Stimulated activated CD4-positive, alpha-beta T cell treated with anti-CD3 and anti-CD28 coated beads, TNF-alpha, amount 100 ng/mL, for 48 hours (primary cell): ENCODE measurements at regions not wholly inside any gene's neighbourhood (a gene's known extent, or its start where the extent isn't known, plus 50 kb on each side); places are given as distances from the start of the nearest gene placed in this dataset.

Source experiments
- DNase-seq, 3 donors: peaks; one replicate each; pipeline ENCODE4 v3.0.0-alpha.2; 2020; ENCODE audit warnings: low read depth in 3 of 3

DNA sequence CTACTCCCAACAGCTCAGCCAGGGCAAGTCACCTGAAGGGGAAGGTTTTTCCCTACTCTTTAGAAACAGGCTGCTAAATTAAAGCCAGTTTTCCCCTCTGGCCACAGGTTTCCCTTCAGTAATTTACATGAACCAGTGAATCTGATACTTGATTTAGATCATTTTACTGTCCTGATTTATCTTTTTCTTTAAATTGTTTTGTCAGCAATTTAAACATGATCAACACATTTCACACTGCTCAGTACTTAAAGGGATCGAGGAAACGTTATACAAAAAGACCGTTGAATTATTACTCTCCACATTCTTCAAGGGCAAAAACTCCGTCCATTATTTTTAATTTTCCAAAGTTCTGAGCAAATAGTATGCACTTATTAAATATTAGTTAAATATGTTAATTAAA, 1165.7 kb upstream of the GYPC start:
- no peak for DNase-seq

DNA sequence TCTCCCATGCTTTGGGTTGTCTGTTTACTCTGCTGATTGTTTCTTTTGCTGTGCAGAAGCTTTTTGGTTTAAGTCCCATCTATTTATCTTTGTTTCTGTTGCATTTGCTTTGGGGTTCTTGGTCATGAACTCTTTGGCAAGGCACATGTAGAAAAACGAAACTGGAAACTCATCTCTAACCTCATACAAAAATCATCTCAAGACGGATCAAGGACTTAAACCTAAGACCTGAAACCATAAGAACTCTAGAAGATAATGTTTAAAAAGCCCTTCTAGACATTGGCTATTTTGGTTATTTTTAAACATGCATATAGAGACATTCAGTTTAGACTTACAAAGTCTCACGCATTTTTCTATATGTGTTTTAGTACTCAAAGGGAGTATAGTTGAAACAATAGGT, 1164.3 kb upstream of the GYPC start:
- no peak for DNase-seq

DNA sequence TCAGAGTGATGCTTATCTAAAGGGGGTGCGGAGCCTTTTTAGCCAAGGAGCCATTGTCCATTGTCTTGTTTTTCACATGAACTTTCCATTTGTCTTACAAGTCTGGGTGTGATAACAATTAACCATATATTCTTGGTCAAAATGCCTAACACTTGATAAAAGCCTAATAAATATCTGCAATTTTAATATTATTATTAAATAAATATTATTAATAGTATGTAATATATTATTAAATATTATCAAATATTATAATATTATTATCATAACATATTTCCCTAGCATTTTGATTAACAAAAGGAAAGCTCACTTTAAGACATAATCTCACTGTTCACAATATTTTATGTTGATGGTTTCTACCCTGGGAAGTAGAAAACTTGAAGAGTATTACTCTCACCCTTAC, 1143.6 kb upstream of the GYPC start:
- DNase-seq, result no peak

DNA sequence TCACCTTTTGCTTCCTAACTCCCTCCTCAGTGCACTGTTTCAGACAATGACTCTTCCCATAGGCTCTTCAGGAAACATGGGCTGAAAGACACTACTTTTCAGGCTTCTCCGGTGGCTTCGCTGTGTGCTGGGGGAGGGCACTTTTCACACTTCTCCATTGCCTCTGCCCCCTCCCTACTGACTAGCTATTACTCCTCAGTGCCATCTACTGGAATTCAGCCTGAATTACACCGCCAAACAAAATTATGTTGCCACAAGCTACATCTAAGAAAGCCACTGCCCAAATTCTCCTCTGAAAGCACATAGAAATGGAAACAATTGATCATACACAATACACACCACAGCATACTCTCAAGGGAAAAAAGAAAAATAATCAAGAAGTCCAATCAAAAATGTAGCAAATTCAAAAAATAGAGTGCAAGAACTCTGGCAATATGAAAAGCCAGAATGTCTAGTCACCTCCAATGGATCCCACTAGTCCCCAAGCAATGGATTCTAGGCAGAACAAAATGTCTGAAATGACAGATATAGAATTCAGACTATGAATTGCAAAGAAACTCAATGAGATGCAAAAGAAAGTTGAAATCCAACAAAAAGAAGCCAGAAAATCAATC, 1139.4 kb upstream of the GYPC start:
- DNase-seq, result no peak

DNA sequence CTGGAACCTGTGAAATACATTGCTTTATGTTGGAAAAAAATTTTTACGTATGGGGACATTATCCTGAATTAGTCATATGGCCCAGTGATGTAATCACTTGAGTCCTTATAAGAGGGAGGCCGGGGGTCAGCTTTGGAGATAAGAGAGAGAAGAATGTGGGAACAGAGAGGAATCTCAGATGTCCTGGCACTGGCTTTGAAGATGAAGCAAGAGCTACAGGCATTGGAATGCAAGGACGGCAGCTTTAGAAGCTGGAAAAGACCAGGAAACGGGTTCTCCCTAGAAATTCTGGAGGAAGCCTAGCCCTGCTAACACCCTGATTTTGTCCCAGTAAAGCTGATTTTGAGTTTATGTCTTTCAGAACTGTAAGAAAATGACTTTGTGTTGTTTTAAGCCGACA, 1129.9 kb upstream of the GYPC start:
- DNase-seq, result no peak

DNA sequence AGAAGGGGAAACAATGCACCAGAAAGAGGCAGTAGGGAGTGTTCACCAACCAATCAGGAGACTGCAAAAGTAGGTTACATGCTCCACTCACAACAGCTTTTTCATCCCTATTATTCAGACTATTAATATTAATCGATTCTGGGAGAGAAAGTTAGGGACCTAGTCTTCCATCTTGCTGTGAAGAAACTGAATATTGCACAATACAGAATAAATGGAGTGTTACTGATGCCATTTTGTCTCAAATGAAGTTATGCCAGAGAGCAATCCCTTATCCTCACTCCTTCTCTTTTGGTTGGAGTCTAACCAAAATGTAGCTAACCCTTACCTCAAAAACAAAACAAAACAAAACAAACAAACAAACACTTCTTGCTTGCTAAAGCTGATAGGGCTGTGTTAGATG, 1120.9 kb upstream of the GYPC start:
- DNase-seq, result no peak

DNA sequence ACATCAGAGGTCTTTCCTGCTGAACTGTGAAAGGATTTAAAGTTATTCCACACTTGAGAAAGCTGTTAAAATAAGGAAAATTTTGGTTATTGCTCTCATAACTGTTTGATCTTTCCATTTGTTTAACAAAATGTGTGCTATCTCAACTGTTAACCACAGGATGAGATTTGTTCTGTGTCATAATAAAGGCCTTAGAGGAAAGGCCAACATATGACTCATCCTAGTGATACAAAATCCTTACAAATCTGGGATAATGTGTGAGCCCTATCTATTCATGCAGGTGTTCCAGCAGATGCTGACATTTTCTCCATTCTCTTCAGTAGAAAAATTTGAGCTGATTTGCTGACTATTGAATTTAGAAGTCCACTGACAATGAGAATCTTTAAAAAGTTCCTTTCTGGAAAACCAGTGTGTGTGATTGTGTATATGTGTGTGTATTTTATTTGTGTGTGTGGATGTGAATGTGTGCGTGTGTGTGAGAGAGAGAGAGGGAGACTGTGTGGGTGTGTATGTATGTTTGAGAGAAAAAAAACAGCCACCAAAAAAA, 1111.9 kb upstream of the GYPC start:
- no peak for DNase-seq

DNA sequence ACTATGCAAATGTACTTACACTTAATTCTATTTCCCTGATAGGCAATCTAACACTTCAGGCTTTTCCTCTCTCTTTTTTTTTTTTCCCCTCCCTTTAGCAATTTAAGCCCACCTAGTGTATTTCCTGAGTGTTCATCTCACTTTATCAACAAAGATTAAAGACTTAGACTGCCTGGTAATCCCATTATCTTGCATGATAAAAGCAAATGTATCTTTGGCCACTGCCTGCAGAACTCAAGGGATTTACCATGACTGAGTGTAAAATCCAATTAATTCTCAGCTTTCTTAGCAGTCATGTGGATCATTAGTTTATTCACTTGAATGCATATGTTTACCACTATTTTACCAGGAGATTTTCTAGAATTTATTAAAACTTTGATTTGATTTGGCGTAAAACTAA, 1102.2 kb upstream of the GYPC start:
- DNase-seq, result no peak

DNA sequence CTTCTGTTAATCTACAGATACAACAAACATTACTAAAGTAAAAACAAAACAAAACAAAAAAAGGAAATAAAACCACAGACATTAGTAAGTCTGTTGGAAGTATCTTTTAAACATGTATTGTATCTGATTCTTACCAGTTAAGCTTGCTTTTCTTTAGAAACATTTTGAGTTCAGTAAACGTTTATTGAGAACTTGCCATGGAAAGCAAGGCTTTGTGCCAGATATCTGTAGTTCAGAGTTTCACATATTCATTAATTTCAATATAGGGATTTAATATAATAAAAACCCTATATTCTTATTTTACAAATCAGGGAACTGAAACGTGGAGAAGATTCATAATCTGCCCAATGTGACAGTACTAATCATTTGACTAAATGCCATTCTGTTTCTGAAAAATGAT, 1101.0 kb upstream of the GYPC start:
- DNase-seq, result no peak

DNA sequence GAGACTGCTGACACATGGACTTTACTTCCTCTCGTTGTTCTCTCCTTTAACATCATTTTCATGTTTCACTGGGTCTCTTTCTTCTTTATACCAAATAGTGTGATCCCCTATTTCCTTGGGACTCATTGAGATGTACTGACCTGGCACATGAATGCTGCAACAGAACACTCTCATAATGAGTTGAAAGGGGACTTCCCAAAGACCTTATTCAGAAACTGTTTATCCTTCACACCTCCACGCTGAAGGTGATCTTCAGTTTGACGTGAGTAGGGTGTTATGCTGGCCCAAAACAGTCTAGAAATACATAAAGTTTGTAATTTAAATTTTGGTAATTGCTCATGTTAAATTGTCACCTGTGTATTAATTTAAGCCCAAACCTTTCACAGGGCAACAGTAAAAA, 1096.8 kb upstream of the GYPC start:
- DNase-seq, result no peak

DNA sequence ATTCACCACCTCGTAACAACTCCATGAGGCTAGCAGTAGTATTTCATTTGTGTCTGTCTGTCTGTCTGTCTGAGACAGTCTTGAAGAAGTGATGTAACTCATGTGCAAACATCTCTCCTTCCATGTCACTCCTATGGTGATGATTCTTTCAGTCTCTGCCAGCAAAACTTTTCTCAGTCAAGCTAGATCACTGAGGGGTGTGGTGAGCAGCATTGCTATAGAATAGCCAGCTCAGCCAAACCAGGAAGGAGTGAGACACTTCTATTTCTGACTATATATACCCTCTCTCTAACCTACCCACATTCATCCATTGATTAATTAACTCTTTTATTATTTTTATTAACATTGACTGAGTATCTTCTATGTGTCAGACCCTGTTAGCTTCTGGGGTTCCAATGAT, 1095.1 kb upstream of the GYPC start:
- DNase-seq, result no peak

DNA sequence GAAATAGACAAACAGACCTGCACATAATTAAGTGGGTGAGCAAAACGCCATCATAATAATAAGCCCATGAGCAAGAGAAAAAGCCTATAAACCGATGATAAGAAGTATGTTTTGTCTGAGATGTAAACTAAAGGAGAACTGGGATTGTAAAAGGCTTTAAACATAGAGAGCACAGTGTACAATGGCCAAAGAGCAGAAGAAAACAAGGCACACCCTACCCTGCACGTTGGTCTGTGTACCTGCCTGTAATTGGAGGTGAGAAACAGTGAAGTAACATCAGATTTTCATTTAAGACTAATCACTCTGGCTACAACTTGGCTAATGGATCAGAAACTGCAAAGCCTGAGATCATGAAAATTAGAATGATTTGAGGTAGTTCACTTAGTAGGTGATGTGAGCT, 1094.7 kb upstream of the GYPC start:
- no peak for DNase-seq

DNA sequence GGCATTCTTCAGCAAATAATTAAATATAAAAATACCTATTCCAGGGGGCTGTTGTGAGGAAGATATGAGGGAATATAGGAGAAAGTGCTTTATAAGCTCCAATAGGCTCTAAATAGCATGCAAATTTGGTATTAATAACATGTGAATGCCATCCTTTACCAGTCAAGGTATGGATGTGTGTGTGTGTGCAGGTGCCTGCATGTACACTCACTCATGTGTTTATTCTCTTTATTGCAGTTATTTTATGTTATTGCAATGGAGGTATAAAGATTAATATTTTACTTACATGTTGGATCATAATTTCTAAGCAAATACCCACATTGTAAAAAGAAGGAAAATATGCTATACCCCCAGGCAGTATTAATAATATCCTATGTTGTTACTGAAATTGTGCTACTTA, 1093.0 kb upstream of the GYPC start:
- DNase-seq, result no peak

DNA sequence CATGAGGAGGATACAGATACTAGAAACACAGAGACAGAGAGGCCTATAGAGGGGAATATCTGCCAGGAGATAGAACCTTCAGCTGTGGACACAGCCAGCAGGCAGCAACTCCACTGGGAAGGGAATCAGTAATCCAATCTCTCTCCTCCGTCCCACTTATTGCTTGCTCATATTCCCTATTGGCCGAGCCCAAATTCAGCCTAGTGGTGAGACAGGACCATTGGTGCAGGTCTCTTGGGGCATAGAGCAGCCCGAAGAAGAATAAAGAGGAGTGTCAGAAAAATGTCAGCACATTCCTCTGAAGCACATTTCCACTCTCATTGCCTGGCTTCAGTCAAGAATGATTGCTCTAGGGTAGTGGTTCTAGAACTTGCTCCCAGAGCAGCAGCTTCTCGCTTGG, 1091.5 kb upstream of the GYPC start:
- no peak for DNase-seq

DNA sequence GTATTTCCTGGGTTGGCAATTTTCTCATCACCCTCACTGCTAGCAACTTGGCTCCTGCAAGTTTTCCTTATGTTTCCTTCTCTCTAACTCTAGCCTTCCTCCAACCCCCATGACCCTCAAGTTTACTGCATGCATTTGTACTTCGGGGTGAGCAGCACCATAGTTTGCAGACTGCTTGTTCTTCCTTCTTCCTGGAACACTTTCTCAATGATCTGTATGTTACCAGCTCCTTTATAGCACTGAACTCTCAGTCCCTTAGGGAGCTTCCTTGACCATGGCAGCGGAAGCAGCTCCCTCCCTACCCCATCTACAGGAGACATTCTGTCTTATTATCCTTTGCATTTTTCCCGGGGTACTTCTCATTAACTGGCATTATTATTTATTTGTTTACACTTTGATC, 1089.5 kb upstream of the GYPC start:
- no peak for DNase-seq

DNA sequence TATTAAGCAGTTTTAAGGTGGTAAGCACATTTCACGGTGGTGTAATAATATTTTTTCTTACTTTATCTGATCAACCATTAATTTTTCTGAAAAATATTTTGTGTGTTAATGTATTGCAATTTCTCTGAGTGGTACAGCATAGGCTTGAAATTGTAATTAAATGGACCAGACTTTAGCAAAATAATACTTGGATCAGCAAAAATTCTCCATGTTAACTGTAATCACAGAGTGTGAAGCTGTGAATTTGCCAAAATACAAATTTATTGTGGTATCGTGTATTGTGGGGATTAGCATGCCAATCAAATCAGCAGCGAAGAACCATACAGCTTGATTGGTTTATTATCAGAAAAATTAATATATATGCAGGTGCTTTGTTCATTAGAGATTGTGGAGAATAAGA, 1088.9 kb upstream of the GYPC start:
- no peak for DNase-seq

DNA sequence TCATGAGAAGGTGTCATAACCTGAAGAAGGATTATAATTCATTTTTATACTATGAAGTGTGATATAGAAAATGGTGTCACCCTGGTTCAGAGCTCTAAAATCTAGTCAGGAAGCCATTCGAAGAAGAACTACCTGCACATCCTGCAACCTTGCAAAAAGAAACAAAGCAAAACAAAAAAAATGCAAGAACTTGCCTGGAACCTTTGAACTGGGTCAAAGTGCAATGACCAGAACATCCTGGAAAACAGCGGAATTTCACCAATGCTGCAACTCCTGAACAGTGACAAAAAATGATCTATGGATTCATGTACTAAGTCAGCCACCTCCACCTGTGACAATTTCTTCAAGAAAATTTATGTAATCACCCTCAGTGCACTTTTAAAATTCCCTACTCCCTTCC, 1083.3 kb upstream of the GYPC start:
- no peak for DNase-seq

DNA sequence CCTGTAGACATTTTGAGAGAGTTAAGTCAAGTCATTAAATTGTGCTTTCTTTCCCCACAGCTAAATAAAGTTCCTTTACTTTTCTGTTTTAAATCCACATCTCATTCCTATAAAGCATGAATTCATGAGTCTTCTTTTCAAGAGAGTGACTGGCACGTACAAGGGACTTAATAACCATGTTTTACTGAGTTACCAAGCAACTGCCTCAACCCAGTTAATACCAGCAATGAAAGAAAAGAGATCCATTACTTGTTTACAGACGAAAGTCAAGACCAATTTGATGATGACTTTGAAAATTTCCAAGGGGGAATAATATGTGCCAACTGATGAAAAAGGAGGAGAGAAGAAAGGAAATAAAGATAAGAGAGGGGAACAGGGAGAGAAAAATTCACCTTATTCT, 1082.5 kb upstream of the GYPC start:
- no peak for DNase-seq

DNA sequence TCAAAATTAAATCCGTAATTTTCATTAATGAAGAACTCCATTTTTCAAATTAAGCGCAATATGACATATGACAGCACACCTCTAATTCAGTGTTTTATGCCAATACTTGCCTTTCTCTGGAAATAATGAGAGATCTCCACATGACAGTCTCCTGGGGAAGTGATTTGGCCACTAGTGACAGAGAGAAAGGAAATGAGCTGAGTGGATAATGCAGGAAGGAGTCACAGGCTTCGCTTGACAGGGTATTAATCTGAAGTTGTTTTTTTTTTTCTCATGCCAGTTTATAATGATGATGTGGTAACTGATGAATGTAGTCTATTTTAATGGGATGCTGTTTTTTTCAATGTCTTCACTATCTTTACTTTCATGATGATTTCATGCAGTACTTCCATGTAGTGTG, 1079.4 kb upstream of the GYPC start:
- no peak for DNase-seq

DNA sequence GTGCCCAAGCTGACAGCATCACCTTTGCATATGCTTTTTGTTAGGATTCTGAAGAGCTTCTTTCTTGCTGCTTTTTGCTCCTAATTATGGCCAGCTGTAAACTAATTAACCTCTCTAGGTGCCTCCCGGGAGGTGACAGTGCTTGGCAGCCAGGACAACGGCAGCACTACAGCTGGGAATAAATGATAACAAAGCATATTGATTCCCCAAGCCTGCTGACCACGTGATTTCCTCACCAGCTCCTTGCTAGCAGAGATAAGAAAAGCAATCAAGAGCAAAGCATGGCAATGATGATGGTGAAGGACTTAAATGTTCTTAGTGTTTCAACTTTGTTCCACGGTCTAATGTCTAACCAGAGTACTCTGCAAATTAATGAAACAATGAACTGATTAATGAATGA, 1074.4 kb upstream of the GYPC start:
- DNase-seq, result no peak

DNA sequence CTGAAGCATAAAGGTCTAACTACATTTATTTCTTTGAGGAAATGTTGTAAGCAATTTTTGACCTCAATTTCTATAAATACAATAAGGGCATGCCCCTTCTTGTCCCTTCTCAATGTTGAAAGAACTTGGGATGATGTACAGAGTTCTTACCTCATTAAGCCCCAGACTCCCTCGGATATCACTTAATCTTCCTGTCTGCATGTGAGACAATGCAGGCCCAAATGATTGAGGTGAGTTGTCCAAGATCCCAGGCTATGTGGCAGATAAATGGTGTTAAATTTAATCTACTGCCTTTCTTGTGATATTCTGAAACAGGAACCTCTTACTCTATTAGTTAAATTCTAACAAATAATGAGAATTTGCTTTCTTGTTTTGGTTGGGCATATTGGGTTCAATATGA, 1073.4 kb upstream of the GYPC start:
- no peak for DNase-seq

DNA sequence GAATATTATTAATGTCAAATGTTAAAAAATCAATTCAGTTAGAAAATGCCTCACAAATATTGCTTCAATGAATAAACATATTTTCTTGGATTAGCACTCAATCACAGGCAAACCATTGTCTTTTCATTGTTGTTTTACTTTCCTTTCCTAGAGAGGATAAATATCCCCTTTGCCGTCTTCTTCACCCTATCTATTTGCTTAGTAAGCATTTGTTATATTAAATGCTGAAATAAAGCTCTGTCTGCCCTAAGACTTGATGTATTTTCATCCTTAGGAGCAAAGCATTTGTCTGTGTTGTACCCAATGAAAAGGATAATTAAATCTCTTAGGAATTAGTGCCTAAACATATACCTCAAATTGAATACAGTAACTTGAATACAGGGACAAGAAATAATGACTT, 1071.2 kb upstream of the GYPC start:
- DNase-seq, result no peak

DNA sequence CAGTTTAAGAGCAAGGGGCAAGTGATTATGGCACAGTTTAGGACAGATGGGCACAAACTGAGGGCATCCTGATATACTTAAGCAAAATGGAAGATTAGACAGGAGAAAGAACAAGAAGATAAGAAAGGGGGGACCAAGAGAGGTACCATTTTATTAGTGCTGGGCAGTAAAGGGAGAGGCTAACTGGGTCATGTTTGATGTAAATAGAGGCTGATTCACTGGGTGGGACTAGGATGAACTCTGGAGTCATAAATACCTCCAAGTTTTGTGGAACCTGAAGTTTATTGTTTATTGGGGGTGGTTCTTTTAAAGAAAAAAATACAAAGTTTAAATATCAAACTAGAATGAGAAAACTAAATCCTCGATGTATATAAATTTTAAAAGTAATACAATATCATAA, 1067.2 kb upstream of the GYPC start:
- no peak for DNase-seq

DNA sequence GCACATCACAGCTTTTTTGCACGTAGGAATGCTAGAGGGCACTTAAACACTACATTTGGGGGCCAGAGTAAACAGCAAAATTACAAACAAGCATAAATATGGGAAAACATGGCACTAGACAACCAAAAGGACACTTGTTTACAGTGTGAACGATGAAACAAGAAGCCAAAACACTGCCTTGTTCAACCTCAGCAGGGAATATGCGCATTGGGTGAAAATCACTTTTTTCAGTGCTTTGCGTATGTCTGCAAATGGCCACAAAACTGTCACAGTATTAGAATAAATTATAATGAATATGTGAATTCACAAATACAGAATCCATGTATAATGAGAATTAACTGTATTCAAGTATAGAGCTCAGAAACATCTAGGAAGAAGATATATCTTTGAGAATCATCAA, 1064.0 kb upstream of the GYPC start:
- DNase-seq, result no peak

DNA sequence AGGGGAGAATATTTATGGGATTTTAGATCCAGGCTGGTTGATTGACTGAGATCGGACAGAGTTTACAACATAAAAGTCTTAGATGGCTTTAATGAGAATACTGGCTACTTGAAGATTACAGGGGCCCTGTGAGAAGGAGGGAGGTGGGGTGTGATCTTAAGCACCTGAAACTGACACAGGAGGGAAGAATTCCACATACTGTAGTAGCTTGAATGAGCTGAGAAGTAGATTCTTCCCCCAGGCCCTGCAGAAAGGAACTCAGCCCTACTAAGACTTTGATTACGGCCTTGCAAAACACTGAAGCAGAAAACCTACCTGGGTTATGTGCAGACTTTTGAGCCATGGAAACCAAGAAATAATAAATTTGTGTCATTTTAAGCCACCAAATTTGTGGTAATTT, 1062.9 kb upstream of the GYPC start:
- no peak for DNase-seq
